Right cardiac atrium (tissue), 5 donors: ENCODE measurements at regions not wholly inside any gene's neighbourhood (a gene's known extent, or its start where the extent isn't known, plus 50 kb on each side); places are given as distances from the start of the nearest gene placed in this dataset.

Source experiments
- ATAC-seq, 2 donors: fragments of 200-7000 bp; cut with Tn5 transposase; one replicate each; pipeline versions ENCODE4 v1.8.0 to v1.9.1; 2020; ENCODE audit warnings: moderate library complexity in 2 of 2, mild to moderate bottlenecking in 1 of 2
- DNase-seq, 3 donors: peaks; one replicate each; pipeline ENCODE4 v3.0.0-alpha.2; 2020
- H3K27ac ChIP-seq: one replicate; pipeline ENCODE4 v1.5.1; 2013; ENCODE audit warnings: mild to moderate bottlenecking, low read length, control low read depth, moderate library complexity
- H3K27me3 ChIP-seq: one replicate; pipeline ENCODE4 v1.6.1; 2013; ENCODE audit not compliant: control insufficient read depth, insufficient read depth
- H3K4me1 ChIP-seq: one replicate; pipeline ENCODE4 v1.6.1; 2013; ENCODE audit warnings: low read length; ENCODE audit not compliant: control insufficient read depth, insufficient read depth
- H3K4me3 ChIP-seq: one replicate; pipeline ENCODE4 v1.5.1; 2013; ENCODE audit warnings: low read length, control low read depth
- H3K9me3 ChIP-seq: one replicate; pipeline ENCODE4 v1.6.1; 2013; ENCODE audit warnings: low read length; ENCODE audit not compliant: control insufficient read depth
- WGBS: extraction: QIAGEN DNeasy Blood & Tissue Kit; methylation state at CpG from one replicate; pipeline ENCODE4 v1.1.7; 2013; 5-methylcytosine and 5-hydroxymethylcytosine counted together
- intact Hi-C, 4 donors: fragments of 100-400 bp; cut with DNase I; formaldehyde crosslinking; loops; one replicate each; pipeline versions ENCODE4 v1.11.0 to v1.14.0; 2022 to 2023
- donor health status: healthy with polysubstance abuse.
- donor health status: DM: no; HTN: yes; CAD: no.
- donor health status: DM: no; HTN: no; CAD: no.
- donor health status: DM: no; HTN: yes; CAD: no; lungs with severe emphysema.
- donor health status: DM: yes; HTN: yes; CAD: no.

- Histone ChIP-seq H3K4me3 (no peak overlapping the region), H3K9me3 (no peaks in the 10 kb centered on the region), H3K4me1 (no peaks in the 10 kb centered on the region), H3K27ac (no peak overlapping the region), H3K27me3 (no peaks in the 10 kb centered on the region)
- no peak for ATAC-seq
- DNase-seq: no peak
- WGBS: 82% methylated on average over 6 of the region's 6 CpGs
- intact Hi-C loops: no loop called here
These were observed 161.6 kb upstream of the GALNT13 start for GRCh38 chr2:153710128-153710527.

DNA sequence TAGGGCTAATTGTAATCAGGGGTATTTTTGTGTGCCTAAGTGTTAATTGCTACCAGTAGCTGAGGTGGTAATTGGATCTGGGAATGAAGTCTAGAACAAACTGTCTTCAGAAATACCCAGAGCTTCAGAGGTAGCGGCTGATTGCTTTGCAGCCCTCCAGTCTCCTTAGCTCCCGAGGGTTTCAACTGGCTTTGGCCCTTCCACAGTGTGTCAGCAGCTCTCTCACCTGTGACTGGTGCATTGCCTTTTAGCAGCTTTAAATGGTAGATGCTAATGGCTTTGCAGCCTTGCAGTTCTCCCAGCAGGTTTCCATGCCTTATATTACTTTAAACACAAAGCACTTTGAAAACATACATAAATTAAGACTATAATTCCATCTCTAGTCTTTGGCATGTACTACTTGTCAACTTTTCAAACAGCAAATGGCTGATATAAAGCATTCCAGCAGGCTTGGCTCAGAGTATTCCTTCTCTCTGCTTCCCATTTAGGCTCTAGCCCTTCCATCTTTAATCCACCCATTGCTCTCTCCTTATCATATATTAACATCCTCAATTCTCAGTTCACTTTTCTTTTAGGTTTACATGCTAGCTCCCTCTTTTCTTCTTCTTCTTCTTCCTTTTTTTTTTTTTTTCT is 156.4 kb upstream of the GALNT13 start:
- intact Hi-C loops: no loop called here
- H3K27ac ChIP-seq: no peak overlapping the region
- DNase-seq (no peak), ATAC-seq (no peak)
- H3K4me1 ChIP-seq: no peaks in the 10 kb centered on the region
- no peaks in the 10 kb centered on the region for H3K27me3 ChIP-seq
- H3K4me3 ChIP-seq: no peak overlapping the region
- 59% methylated on average over 2 of the region's 2 CpGs for WGBS
- H3K9me3 ChIP-seq: no peaks in the 10 kb centered on the region

DNA sequence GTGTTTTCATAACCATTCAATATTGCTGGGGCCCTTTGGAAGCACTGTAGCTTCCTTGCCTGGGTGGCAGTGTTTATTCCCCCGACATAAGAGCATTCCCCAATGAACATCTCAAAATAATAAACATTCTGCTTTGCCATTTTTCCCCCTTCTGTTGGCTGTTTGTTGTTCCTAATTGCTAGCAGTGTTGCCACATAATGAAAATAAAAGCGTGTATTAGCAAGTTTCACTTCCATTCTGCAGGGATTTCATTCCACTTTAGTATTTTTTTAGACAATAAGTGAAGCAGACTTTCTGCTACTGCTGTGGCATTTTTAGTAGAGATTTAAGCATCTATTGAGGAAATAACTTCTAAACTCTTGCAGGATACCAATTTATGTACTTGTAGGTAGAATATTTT is 154.7 kb upstream of the GALNT13 start:
- ATAC-seq (no peak), DNase-seq (no peak)
- intact Hi-C loops: no loop called here
- Histone ChIP-seq H3K9me3 (no peaks in the 10 kb centered on the region), H3K27ac (no peak overlapping the region), H3K27me3 (no peaks in the 10 kb centered on the region), H3K4me1 (no peaks in the 10 kb centered on the region), H3K4me3 (no peak overlapping the region)
- WGBS: 69% methylated on average over 2 of the region's 2 CpGs

- DNase-seq (no peak), ATAC-seq (no peak)
- Histone ChIP-seq H3K9me3 (no peaks in the 10 kb centered on the region), H3K27ac (no peak overlapping the region), H3K27me3 (no peaks in the 10 kb centered on the region), H3K4me1 (no peaks in the 10 kb centered on the region), H3K4me3 (no peak overlapping the region)
- intact Hi-C loops: no loop called here
These were observed 132.3 kb upstream of the GALNT13 start for GRCh38 chr2:153739394-153739793.

DNA sequence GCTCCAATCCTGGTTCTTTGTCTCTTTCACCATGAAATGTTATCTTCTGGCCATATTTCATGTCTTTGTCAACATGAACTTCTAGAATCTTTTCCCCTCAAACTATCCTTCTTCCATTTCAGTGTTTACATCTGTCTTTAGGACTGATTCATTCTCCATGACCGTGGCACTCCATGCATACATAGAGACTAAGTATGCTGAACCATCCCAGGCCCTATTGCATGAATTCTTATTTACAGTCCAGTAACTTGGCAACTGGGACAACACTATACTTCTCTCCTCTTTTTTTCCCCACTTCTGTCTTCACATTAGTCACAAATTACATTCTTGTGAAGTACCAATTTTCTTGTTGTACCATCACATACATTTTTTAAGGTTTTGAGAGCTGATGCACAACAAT is 109.8 kb upstream of the GALNT13 start:
- DNase-seq: no peak
- Histone ChIP-seq H3K4me1 (no peaks in the 10 kb centered on the region), H3K27me3 (no peaks in the 10 kb centered on the region), H3K9me3 (no peaks in the 10 kb centered on the region), H3K27ac (no peak overlapping the region), H3K4me3 (no peak overlapping the region)
- 52% methylated on average over 1 of the region's 1 CpG for WGBS
- intact Hi-C loops: no loop called here
- no peak for ATAC-seq

DNA sequence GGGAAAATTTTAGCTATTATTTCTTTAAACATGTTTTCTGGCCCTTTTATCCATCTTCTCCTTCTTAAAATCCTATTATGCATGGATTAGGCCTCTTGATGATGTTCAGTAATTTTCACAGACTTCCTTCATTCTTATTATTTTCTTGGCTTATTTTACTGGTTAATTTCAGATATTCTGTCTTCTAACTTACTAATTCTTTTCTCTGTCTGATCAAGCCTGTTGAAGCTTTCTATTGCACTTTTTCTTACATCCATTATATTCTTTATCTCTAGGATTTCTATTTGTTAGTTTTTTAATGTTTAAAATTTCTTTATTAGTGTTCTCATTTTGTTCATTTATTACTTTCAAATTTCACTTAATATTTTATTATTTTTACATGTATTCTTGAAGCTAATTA is 105.3 kb upstream of the GALNT13 start:
- DNase-seq (no peak), ATAC-seq (no peak)
- no peaks in the 10 kb centered on the region for H3K27me3 ChIP-seq
- H3K4me1 ChIP-seq: no peaks in the 10 kb centered on the region
- no peak overlapping the region for H3K4me3 ChIP-seq
- no peaks in the 10 kb centered on the region for H3K9me3 ChIP-seq
- intact Hi-C loops: no loop called here
- H3K27ac ChIP-seq: no peak overlapping the region

DNA sequence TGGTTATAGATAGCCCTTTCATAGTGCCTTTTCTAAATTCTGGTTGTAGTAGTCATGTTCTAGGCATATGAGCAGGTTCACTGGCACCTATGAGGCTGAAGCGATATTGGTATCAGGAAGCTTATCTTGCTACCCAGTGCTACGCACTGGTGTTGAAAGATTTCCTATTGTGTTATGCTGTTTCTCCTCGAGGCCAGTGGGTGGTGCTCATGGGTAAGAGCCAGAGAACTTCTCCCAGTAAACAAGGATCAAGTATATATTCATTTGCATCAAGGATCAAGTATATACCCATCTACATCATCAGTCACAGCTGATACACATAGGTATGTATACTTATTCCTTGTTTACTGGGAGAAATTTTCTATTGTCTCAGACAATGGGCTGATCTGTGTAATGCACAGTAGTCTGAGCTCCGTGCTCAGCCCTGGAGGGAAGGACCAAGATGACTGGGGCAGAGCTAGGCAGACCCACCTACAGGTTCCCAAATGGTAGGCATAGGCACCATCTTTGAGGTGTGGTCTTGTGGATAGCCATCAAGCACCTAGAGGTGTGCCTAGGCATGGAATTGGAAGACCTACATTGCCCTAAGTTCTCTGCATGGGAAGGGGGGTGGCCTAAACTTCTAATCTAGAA is 101.2 kb upstream of the GALNT13 start:
- 33% methylated on average over 4 of the region's 4 CpGs for WGBS
- H3K9me3 ChIP-seq: no peaks in the 10 kb centered on the region

GRCh38 chr2:153780241-153780640 is 91.5 kb upstream of the GALNT13 start:
- DNase-seq: no peak
- H3K9me3 ChIP-seq: no peaks in the 10 kb centered on the region
- no peak overlapping the region for H3K27ac ChIP-seq
- 63% methylated on average over 2 of the region's 2 CpGs for WGBS
- intact Hi-C loops: no loop called here
- H3K4me3 ChIP-seq: no peak overlapping the region
- H3K27me3 ChIP-seq: no peaks in the 10 kb centered on the region
- ATAC-seq: no peak
- H3K4me1 ChIP-seq: no peaks in the 10 kb centered on the region

More for the DNA sequence above, 101.2 kb upstream of the GALNT13 start:
- ATAC-seq (no peak), DNase-seq (no peak)
- intact Hi-C loops: no loop called here
- Histone ChIP-seq H3K27me3 (no peaks in the 10 kb centered on the region), H3K4me1 (no peaks in the 10 kb centered on the region), H3K4me3 (no peak overlapping the region), H3K27ac (no peak overlapping the region)

DNA sequence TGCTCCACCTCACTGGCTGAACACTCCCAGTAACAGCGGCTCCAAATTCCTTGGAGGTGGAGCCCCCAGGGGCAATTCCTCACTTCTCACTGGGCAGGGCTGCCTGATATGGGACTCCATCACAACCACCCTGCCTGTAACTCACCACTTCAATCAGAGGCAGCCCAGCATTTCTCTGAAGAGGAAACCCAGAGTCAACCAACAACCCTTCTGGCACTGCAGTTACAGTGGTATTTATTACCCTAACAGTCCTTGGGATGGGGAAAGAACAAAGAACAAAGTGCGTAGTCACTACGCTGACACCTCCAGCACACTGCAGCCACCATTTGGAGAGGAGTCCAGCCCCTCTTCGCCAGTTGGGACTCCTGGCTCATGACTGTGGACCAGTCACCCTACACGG is 85.7 kb upstream of the GALNT13 start:
- Histone ChIP-seq H3K27ac (no peak overlapping the region), H3K4me3 (no peak overlapping the region), H3K27me3 (no peaks in the 10 kb centered on the region), H3K4me1 (no peaks in the 10 kb centered on the region), H3K9me3 (no peaks in the 10 kb centered on the region)
- WGBS: 88% methylated on average over 5 of the region's 5 CpGs
- no peak for ATAC-seq
- intact Hi-C loops: no loop called here
- DNase-seq: no peak

DNA sequence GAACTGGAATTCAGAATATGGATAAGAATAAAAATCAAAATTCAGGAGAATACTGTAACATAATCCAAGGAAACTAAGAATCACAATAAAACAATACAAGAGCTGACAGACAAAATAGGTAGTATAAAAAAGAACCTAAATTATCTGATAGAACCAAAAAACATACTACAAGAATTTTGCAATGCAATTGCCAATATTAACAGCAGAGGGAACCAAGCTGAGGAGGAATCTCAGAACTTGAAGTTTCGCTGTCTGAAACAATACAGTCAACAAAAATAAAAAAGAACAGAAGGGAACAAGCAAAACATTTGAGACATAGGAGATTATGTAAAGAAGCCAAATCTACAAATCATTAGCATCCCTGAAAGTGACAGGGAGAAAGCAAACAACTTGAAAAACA is 84.1 kb upstream of the GALNT13 start:
- 76% methylated on average over 1 of the region's 1 CpG for WGBS
- intact Hi-C loops: no loop called here
- H3K4me3 ChIP-seq: no peak overlapping the region

DNA sequence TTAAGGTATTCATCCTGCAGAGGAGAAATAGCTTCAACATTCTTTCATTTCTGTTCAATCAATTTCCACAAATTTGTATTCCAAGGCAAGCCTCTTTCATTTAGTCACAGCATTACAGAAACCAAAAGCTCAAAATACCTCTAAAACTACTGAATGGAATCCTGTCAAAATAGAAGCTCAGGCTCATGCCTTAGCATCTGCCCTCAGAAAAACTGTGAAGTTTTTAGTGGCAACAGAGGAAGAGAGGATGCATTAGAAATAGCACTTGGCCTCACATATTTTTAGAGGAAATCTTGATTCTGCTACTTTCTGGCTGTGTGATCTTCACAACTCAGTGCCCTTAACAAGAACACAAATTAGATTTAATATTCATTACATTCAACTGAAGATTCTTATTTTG is 69.1 kb upstream of the GALNT13 start:
- Histone ChIP-seq H3K27me3 (no peaks in the 10 kb centered on the region), H3K9me3 (no peaks in the 10 kb centered on the region), H3K4me1 (no peaks in the 10 kb centered on the region), H3K27ac (no peak overlapping the region), H3K4me3 (no peak overlapping the region)
- DNase-seq (no peak), ATAC-seq (no peak)
- intact Hi-C loops: no loop called here

More for the DNA sequence above, 84.1 kb upstream of the GALNT13 start:
- Histone ChIP-seq H3K9me3 (no peaks in the 10 kb centered on the region), H3K4me1 (no peaks in the 10 kb centered on the region), H3K27ac (no peak overlapping the region), H3K27me3 (no peaks in the 10 kb centered on the region)
- ATAC-seq (no peak), DNase-seq (no peak)

DNA sequence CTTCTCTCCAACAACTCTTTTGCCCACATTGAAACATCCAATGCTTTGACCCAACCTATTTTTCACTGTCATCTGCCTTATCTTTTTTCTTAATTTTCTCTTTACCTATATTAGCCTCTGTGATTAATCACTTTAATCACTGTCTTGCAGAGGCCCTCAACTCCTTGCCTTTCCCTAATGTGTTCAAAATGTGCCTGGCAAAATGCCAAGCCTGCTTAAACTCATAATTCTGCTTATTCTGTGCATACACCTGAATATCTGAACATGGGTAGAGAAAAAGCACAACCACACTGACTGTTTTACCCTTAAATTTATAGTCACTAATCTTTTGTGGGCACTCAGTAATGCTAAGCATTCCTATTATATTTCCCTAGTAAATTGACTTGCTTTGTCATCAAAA is 63.0 kb upstream of the GALNT13 start:
- Histone ChIP-seq H3K27me3 (no peaks in the 10 kb centered on the region), H3K4me3 (no peak overlapping the region), H3K27ac (no peak overlapping the region), H3K4me1 (no peaks in the 10 kb centered on the region), H3K9me3 (no peaks in the 10 kb centered on the region)
- no peak for DNase-seq
- no peak for ATAC-seq
- intact Hi-C loops: no loop called here
